ENCODE measurements at regions not wholly inside any gene's neighbourhood (a gene's known extent, or its start where the extent isn't known, plus 50 kb on each side); places are given as distances from the start of the nearest gene placed in this dataset.

DNA sequence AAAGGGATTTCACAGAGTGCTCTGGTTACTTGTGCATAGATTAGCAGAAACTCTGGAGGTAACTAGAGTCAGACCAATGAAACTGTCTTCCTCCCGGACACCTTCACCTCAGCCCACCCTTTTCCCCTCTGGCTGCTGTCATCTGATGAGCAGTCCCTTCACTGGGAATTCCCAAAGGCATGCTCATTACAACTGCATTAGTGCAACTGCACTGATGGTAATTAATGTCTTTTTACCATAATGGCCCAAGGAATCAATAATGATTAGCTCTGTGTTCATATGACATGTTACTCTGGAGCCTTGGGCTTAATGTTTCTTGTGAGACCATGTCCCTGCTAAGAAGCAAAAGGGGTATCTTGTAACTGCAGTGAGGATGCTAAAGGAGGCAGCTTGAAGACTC, 304.5 kb downstream of the GRIN2B start:
- Mint-ChIP-seq H3K9me3 (peaks cover 0 to 2% of the 10 kb centered on the region in 2 donors), H3K36me3 (no peaks in the 10 kb centered on the region), H3K4me1 (no peaks in the 10 kb centered on the region), H3K27ac (no peak overlapping the region), H3K4me3 (no peak overlapping the region), H3K27me3 (ENCODE audit: low read depth in 2 of 2) (peaks cover 0 to 5% of the 10 kb centered on the region in 2 donors)
- intact Hi-C loops (cut with micrococcal nuclease): loop anchor here (10.0 kb wide), 1 partner anchor 1388 kb away; no protein-coding TSS in a partner anchor
- TF ChIP-seq, protein P1, sequence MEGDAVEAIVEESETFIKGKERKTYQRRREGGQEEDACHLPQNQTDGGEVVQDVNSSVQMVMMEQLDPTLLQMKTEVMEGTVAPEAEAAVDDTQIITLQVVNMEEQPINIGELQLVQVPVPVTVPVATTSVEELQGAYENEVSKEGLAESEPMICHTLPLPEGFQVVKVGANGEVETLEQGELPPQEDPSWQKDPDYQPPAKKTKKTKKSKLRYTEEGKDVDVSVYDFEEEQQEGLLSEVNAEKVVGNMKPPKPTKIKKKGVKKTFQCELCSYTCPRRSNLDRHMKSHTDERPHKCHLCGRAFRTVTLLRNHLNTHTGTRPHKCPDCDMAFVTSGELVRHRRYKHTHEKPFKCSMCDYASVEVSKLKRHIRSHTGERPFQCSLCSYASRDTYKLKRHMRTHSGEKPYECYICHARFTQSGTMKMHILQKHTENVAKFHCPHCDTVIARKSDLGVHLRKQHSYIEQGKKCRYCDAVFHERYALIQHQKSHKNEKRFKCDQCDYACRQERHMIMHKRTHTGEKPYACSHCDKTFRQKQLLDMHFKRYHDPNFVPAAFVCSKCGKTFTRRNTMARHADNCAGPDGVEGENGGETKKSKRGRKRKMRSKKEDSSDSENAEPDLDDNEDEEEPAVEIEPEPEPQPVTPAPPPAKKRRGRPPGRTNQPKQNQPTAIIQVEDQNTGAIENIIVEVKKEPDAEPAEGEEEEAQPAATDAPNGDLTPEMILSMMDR (IDR thresholded peaks at IDR 0.05): no peak
- ATAC-seq: no peak
- no peaks in the 10 kb centered on the region for H3K27me3 ChIP-seq (ENCODE audit: control insufficient read depth, insufficient read depth, low read length)
- H3K36me3 ChIP-seq (ENCODE audit: control insufficient read depth, insufficient read depth, low read length): no peaks in the 10 kb centered on the region
- H3K9me3 ChIP-seq (ENCODE audit: control insufficient read depth, insufficient read depth, low read length): no peaks in the 10 kb centered on the region
- H3K4me1 ChIP-seq (ENCODE audit: control insufficient read depth, insufficient read depth, low read length): no peaks in the 10 kb centered on the region
- no peak overlapping the region for H3K27ac ChIP-seq (ENCODE audit: low read length)
- H3K4me3 ChIP-seq (ENCODE audit: low read length): no peak overlapping the region
- 89% methylated on average over 1 of the region's 1 CpG for WGBS (ENCODE audit: insufficient coverage)
- no peak for DNase-seq

DNA sequence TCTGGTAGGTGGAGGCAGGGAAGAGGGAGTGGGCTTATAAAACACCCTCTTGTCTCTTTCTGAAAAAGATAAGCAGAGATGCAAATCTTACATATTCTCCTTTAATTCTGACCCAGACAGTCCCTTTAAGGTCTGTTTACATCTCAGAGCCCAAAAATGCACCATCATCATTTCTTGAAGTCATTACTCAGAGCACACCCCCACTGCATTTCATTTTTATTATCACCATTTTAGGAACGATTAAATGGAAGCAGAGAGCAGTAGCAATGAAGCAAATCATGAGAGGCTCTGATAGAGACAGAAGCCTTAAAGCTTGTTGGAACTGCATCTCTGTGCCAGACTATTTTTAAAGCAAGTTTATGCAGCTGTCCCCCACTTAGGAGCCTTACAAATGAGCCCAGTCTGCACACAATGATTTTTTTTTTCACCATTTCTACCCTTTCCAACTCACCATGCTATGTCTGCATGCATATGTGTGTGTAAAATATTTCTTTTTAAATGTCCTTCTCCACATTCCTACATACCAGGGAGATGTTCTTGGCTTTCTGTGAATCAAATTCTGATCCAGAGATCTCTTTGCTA, 311.0 kb downstream of the GRIN2B start:
- TF ChIP-seq, protein P1 (IDR thresholded peaks at IDR 0.05): no peak
- 69% methylated on average over 1 of the region's 1 CpG for WGBS (ENCODE audit: insufficient coverage)
- Mint-ChIP-seq H3K4me3 (no peak overlapping the region), H3K9me3 (no peaks in the 10 kb centered on the region), H3K4me1 (no peaks in the 10 kb centered on the region), H3K36me3 (no peaks in the 10 kb centered on the region), H3K27me3 (ENCODE audit: low read depth in 2 of 2) (peaks cover 2 to 7% of the 10 kb centered on the region in 2 donors), H3K27ac (no peak overlapping the region)
- no peaks in the 10 kb centered on the region for H3K27me3 ChIP-seq (ENCODE audit: control insufficient read depth, insufficient read depth, low read length)
- no peak overlapping the region for H3K4me3 ChIP-seq (ENCODE audit: low read length)
- intact Hi-C loops (cut with micrococcal nuclease): loop anchor here (10.0 kb wide), 1 partner anchor 1394 kb away; no protein-coding TSS in a partner anchor
- H3K27ac ChIP-seq (ENCODE audit: low read length): no peak overlapping the region
- ATAC-seq (no peak), DNase-seq (no peak)
- H3K36me3 ChIP-seq (ENCODE audit: control insufficient read depth, insufficient read depth, low read length): no peaks in the 10 kb centered on the region
- no peaks in the 10 kb centered on the region for H3K4me1 ChIP-seq (ENCODE audit: control insufficient read depth, insufficient read depth, low read length)
- no peaks in the 10 kb centered on the region for H3K9me3 ChIP-seq (ENCODE audit: control insufficient read depth, insufficient read depth, low read length)

DNA sequence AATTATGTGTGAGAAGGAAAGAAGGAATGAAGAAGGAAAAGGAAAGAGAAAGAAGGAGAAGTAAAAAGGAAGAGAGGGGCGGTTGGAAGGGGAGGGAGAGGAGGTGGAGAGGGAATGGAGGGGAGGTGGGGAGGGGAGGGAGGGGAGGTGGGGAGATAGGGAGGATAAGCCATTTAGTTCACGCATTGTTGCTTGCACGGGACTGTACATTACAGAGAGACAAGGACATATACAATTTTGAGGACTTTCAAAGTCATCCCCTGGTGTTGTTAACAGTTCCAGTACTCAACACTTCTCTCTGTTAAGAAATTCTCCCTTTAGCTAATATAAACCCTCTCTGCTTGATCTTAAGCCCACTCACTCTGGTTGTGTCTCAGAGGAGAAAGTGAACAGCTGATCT, 312.5 kb downstream of the GRIN2B start:
- Mint-ChIP-seq H3K27me3 (ENCODE audit: low read depth in 2 of 2) (peaks cover 2 to 7% of the 10 kb centered on the region in 2 donors), H3K9me3 (no peaks in the 10 kb centered on the region), H3K4me1 (no peaks in the 10 kb centered on the region), H3K27ac (no peak overlapping the region), H3K36me3 (no peaks in the 10 kb centered on the region), H3K4me3 (no peak overlapping the region)
- H3K36me3 ChIP-seq (ENCODE audit: control insufficient read depth, insufficient read depth, low read length): no peaks in the 10 kb centered on the region
- no peak for ATAC-seq
- H3K27ac ChIP-seq (ENCODE audit: low read length): no peak overlapping the region
- 79% methylated on average over 2 of the region's 3 CpGs for WGBS (ENCODE audit: insufficient coverage)
- intact Hi-C loops (cut with micrococcal nuclease): no loop called here
- TF ChIP-seq, protein P1 (IDR thresholded peaks at IDR 0.05): no peak
- no peaks in the 10 kb centered on the region for H3K4me1 ChIP-seq (ENCODE audit: control insufficient read depth, insufficient read depth, low read length)
- no peaks in the 10 kb centered on the region for H3K9me3 ChIP-seq (ENCODE audit: control insufficient read depth, insufficient read depth, low read length)
- DNase-seq: no peak
- H3K4me3 ChIP-seq (ENCODE audit: low read length): no peak overlapping the region
- H3K27me3 ChIP-seq (ENCODE audit: control insufficient read depth, insufficient read depth, low read length): no peaks in the 10 kb centered on the region

DNA sequence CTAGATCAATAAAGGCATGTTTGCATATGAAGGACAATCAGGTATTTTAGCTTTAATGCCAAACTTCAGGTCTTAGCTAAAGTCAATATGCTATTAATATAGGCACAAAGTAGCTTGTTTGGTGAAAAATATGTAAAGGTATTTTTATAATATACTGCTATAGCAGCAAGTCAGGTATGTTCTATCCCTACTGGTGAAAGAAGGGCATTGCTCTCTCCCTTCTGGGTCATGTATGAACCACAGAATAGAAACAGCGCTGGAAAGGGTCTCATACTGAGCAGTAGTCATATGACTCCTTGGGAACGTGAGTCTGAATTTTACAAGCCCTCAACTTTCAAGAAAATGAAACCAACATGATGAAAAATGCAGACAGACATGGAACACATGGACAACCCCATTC, 314.6 kb downstream of the GRIN2B start:
- no peak overlapping the region for H3K4me3 Mint-ChIP-seq
- Histone ChIP-seq H3K27me3 (ENCODE audit: control insufficient read depth, insufficient read depth, low read length) (no peaks in the 10 kb centered on the region), H3K27ac (ENCODE audit: low read length) (no peak overlapping the region), H3K36me3 (ENCODE audit: control insufficient read depth, insufficient read depth, low read length) (no peaks in the 10 kb centered on the region), H3K4me3 (ENCODE audit: low read length) (no peak overlapping the region), H3K4me1 (ENCODE audit: control insufficient read depth, insufficient read depth, low read length) (no peaks in the 10 kb centered on the region), H3K9me3 (ENCODE audit: control insufficient read depth, insufficient read depth, low read length) (no peaks in the 10 kb centered on the region)
- H3K27me3 Mint-ChIP-seq (ENCODE audit: low read depth in 2 of 2): peaks cover 2 to 7% of the 10 kb centered on the region in 2 donors
- DNase-seq: no peak
- H3K9me3 Mint-ChIP-seq: no peaks in the 10 kb centered on the region
- TF ChIP-seq, protein P1 (IDR thresholded peaks at IDR 0.05): no peak
- ATAC-seq: no peak
- 66% methylated on average over 2 of the region's 2 CpGs for WGBS (ENCODE audit: insufficient coverage)
- H3K4me1 Mint-ChIP-seq: no peaks in the 10 kb centered on the region
- intact Hi-C loops (cut with micrococcal nuclease): no loop called here
- H3K36me3 Mint-ChIP-seq: no peaks in the 10 kb centered on the region
- H3K27ac Mint-ChIP-seq: no peak overlapping the region
